Spinal cord (tissue), 9 donors: ENCODE measurements at regions not wholly inside any gene's neighbourhood (a gene's known extent, or its start where the extent isn't known, plus 50 kb on each side); places are given as distances from the start of the nearest gene placed in this dataset.
A peak's percentile ranks its signal among the peaks of the same experiment; 100 is the strongest.

Experiments used
- DNase-seq, 6 donors: peaks; one replicate each; pipeline versions ENCODE4 v3.0.0 to v3.0.0-alpha.2; 2013 to 2015; ENCODE audit warnings: low spot score in 6 of 6, low read depth in 4 of 6
- H3K27ac ChIP-seq: one replicate; pipeline ENCODE4 v1.5.1; 2013; ENCODE audit warnings: low read depth, low read length, control low read depth
- H3K27me3 ChIP-seq: one replicate; pipeline ENCODE4 v1.6.1; 2013; ENCODE audit warnings: low read length; ENCODE audit not compliant: control insufficient read depth, insufficient read depth
- H3K36me3 ChIP-seq: one replicate; pipeline ENCODE4 v1.6.1; 2013; ENCODE audit warnings: low read length; ENCODE audit not compliant: control insufficient read depth, insufficient read depth
- H3K4me1 ChIP-seq: one replicate; pipeline ENCODE4 v1.6.1; 2013; ENCODE audit warnings: low read length; ENCODE audit not compliant: control insufficient read depth, insufficient read depth
- H3K4me3 ChIP-seq: one replicate; pipeline ENCODE4 v1.5.1; 2013; ENCODE audit warnings: low read depth, low read length, control low read depth
- H3K9me3 ChIP-seq: one replicate; pipeline ENCODE4 v1.6.1; 2013; ENCODE audit warnings: low read length; ENCODE audit not compliant: control insufficient read depth, insufficient read depth
- WGBS: methylation state at CpG from one replicate; pipeline ENCODE4 v1.1.5; 2013; ENCODE audit warnings: missing lambda C conversion rate; ENCODE audit not compliant: insufficient coverage; 5-methylcytosine and 5-hydroxymethylcytosine counted together
- donor health status: healthy.

DNA sequence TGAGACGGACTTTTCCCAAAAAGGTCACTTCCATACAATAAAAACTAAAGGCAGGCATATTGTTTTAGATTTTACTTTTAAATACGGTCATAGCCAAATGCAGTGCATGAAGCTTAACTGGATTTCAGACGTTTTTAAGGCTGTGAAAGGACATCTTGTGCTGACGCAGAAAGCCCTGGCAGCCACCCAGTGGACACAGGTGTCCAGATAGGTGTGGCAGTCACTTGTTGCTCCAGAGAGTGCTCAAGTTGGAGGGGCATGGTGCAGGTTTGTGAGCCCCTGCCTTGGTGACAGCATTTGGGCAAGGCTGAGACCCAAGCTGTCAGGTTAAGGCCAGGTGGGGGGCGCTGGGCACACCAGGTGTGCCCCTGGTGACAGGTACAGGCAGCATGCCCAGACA, 135.8 kb upstream of the TBL1X start:
- Histone ChIP-seq H3K9me3 (no peaks in the 10 kb centered on the region), H3K27ac (no peak overlapping the region), H3K27me3 (no peaks in the 10 kb centered on the region), H3K4me3 (no peak overlapping the region), H3K36me3 (no peaks in the 10 kb centered on the region), H3K4me1 (no peaks in the 10 kb centered on the region)
- no peak for DNase-seq
- 77% methylated on average over 3 of the region's 5 CpGs for WGBS

DNA sequence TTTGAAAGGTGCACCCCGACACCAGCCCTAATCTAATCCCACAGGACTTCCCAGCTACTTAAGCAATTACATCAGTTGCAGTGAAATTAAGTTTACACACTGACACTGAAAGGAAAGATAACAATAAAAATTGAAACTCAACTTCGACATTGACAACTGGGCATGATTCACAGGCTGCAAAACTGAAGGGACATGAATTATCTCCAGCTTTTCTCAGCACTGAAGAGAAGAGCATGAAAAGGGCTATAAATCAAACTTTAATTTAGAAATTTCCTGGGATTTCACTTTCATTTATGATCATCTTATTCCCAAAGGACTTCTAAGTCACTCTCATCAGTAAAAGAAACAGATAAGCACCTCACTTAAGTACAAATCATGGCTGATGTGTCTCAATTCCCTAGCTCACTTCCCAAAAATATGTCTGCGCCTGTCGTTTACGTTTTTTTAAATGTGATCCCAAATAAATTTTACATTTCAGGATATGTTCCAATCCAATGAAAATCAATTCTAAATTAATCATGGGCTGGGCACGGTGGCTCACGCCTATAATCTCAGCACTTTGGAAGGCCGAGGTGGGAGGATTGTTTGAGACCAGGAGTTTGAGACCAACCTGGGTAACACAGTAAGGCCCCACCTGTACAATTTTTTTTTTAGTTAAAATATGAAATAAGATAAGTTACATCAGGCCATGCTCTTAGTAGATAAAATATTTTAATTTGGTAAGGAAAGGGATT, 134.4 kb upstream of the TBL1X start:
- H3K27ac ChIP-seq: no peak overlapping the region
- no peaks in the 10 kb centered on the region for H3K36me3 ChIP-seq
- H3K27me3 ChIP-seq: no peaks in the 10 kb centered on the region
- 95% methylated on average over 3 of the region's 8 CpGs for WGBS
- H3K9me3 ChIP-seq: no peaks in the 10 kb centered on the region
- no peak overlapping the region for H3K4me3 ChIP-seq
- no peaks in the 10 kb centered on the region for H3K4me1 ChIP-seq
- no peak for DNase-seq

DNA sequence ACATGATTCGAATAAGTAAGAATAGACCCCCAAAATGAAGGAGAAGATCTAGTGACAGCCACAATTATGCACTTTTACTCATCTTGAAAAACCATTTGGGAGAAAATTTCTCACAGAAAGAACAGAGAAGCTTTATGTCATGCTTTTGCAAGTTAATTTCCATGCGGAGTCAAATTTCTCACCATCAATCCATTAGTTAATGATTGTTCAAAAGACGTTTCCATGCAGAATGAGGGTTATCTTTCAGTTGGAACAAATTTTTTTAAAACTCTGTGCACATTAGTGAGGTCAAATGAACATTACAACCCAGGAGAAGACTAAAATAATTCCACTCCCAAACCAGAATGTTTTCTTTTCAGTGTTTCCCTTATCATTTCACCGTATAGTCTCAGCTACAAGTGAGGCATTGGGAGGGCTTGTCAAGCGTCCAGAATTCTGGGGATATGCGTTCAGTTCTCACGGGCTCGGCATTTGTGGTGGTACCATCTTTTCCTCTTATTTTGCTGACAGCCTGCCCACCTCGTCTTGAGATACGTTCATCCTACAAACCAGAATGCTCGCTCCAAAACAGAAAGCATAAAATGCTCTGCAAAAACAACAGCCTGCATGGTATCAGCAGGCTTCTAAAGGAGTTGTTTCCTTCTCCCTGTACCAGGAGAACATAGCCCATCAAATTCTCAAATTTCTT, 130.8 kb upstream of the TBL1X start:
- Histone ChIP-seq H3K4me1 (peaks cover 5% of the 10 kb centered on the region), H3K9me3 (no peaks in the 10 kb centered on the region), H3K4me3 (no peak overlapping the region), H3K27ac (no peak overlapping the region), H3K27me3 (peaks cover 2% of the 10 kb centered on the region), H3K36me3 (no peaks in the 10 kb centered on the region)
- peak in 1 of 6 donors; percentile 63 for DNase-seq
- 57% methylated on average over 7 of the region's 11 CpGs for whole genome bisulfite sequencing

DNA sequence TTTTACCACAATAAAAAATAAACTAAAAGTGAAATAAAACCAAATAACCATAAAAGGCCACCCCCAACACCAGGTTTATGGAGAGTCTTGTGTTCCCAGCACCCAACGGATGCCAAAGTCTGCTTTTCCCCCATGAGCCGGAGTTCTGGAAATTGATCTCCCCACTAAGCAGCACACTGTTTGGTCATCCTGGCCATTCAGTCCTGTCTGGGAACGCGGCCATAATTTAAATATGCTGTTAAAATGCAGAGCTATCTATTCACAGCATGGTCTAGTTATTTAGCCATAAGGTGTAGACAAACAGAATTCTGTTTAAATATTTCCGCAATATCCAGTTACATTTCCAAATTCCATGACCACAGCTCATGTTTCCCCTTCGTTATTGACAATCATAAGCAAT, 129.6 kb upstream of the TBL1X start:
- Histone ChIP-seq H3K27me3 (peaks cover 2% of the 10 kb centered on the region), H3K4me3 (no peak overlapping the region), H3K4me1 (peaks cover 5% of the 10 kb centered on the region), H3K36me3 (no peaks in the 10 kb centered on the region), H3K27ac (no peak overlapping the region), H3K9me3 (no peaks in the 10 kb centered on the region)
- DNase-seq: no peak
- whole genome bisulfite sequencing: 80% methylated on average over 1 of the region's 6 CpGs

DNA sequence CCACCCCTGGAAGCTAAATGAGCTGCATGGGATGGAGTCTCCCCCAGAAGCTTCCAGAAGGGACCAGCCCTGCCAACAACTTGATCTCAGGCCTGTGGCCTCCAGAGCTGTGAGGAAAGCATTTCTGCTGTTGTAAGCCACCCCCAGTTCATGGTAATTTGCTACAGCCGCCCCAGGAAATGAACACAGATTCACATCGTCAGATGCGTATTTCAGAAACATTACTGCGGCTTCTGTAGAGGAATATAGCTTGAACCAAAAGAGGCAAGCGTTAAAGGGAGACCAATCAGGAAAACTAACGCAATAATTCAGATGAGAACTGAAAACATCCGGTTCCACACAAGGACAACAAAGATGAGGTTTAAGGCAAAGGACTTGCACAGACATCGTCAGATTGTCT, 128.4 kb upstream of the TBL1X start:
- Histone ChIP-seq H3K27ac (no peak overlapping the region), H3K36me3 (no peaks in the 10 kb centered on the region), H3K4me3 (no peak overlapping the region), H3K4me1 (peaks cover 12% of the 10 kb centered on the region), H3K9me3 (no peaks in the 10 kb centered on the region), H3K27me3 (peaks cover 2% of the 10 kb centered on the region)
- WGBS: 80% methylated on average over 6 of the region's 8 CpGs
- no peak for DNase-seq

DNA sequence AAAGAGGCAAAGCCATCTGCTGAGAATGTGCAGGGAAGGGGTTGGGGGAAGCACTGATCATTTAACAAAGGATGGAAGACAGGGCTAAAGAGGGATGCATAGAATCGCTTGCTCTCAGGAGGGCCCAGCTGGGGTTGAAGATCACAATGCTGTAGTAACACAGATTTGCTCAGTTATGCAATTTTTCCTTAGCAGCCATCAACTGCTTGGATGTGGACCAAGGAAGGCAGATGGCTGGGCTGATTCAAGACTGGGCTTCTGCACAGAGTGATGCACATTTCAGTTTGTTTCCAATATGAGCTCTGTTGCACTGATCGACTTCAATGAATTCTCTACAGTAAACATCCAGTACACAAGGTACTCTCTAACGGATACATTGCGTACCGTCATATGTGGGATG, 127.8 kb upstream of the TBL1X start:
- Histone ChIP-seq H3K36me3 (no peaks in the 10 kb centered on the region), H3K27me3 (peaks cover 2% of the 10 kb centered on the region), H3K9me3 (no peaks in the 10 kb centered on the region), H3K4me1 (peaks cover 16% of the 10 kb centered on the region), H3K4me3 (no peak overlapping the region), H3K27ac (no peak overlapping the region)
- WGBS: 33% methylated on average over 1 of the region's 5 CpGs
- DNase-seq: peak in 2 of 6 donors; percentile 74 to 89

DNA sequence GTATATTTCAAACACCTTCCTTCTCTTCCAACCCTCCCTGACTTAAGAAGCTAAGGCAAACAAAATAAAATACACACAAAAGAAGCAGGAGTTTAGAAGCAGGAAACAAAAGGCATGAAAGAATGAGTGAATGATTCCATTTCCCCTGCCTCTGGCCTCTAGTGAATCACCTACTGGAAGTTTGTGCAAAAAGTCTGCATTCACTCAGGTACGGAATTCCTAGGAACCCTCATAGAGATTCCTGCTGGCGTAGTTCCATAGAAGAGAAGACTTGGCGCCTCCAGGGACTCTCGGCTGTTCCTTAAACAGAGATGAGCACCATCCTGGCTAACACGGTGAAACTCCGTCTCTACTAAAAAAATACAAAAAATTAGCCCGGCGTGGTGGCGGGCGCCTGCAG, 125.9 kb upstream of the TBL1X start:
- Histone ChIP-seq H3K27ac (no peak overlapping the region), H3K27me3 (peaks cover 9% of the 10 kb centered on the region), H3K36me3 (no peaks in the 10 kb centered on the region), H3K4me3 (no peak overlapping the region), H3K9me3 (no peaks in the 10 kb centered on the region), H3K4me1 (peaks cover 23% of the 10 kb centered on the region)
- 92% methylated on average over 2 of the region's 10 CpGs for WGBS
- no peak for DNase-seq

DNA sequence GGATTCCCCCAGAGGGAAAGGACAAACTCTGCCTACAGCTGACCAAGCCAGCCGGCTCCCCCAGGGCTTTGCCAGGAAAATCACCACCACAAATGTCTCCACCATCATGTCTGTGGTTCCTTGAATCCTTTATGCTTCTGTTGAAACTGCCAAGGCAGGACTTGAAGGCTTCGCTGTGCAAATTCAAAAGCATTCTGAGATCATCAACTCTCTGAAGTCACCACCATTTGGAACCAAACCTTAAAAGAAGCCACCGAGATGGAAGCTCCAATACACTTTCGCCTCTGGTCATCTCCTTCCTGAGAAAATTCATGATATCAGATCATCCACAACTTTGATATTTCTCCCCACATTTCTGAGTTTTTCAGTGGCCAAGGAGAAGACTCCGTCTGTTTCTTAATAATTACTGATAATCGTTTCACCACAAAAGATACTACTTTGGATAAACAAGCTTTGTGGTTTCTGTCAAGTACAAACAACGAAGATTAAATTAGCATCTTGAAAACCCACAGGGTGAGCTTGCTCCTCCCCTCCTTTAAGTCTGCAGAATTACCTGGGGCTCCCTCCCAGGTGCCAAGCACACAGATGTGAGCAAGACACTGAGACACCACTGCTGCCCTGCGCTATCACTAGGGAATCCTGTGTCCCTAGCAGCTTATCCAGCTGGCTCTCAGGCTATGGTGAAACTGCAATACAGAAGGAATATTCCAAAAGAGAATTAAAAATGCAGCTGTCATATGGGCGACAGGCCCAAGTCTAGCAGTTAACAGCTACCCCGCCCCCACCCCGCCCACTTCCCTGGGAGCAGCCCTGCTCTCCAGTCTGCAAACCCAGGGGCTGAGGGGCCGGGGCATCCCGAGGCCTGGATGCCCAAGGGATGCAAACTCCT, 125.0 kb upstream of the TBL1X start:
- 68% methylated on average over 11 of the region's 13 CpGs for WGBS
- peak in 1 of 6 donors; percentile 65 for DNase-seq
- Histone ChIP-seq H3K27me3 (peaks cover 10% of the 10 kb centered on the region), H3K9me3 (no peaks in the 10 kb centered on the region), H3K27ac (peak overlapping the region; percentile 67), H3K4me1 (peaks cover 23% of the 10 kb centered on the region), H3K4me3 (no peak overlapping the region), H3K36me3 (no peaks in the 10 kb centered on the region)

DNA sequence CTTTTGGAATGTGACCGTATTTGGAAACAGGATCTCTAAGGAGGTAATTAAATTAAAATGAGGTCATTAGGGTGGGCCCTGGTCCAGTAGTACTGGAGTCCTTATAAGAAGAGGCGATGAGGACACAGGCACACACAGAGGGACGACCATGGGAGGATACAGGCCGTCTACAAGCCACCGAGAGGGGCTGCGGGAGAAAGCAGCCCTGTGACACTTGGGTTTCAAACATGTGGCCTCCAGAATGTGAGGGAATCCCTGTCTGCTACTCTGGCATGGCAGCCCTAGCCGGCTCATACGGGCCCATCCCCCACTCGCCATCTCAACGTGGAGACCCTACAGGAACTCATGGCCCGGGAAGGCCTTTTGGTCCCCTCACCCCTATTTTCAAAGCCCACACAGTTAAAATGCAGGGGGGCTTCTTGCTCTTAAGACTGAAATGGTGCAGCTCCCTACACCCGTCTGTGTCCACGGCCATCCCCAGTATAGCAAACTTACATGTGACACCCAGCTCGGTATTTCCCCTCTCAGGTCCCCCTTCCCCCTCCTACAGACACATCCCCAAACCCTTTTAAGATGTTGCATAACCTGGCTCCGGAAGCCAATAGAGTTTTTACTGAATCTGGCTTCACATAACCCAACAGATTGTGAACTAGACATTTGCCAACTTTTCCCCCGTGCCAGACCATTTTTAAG, 124.1 kb upstream of the TBL1X start:
- H3K4me3 ChIP-seq: no peak overlapping the region
- H3K27ac ChIP-seq: peak overlapping the region; percentile 67
- peaks cover 10% of the 10 kb centered on the region for H3K27me3 ChIP-seq
- H3K36me3 ChIP-seq: no peaks in the 10 kb centered on the region
- H3K4me1 ChIP-seq: peaks cover 23% of the 10 kb centered on the region
- WGBS: 22% methylated on average over 15 of the region's 16 CpGs
- no peaks in the 10 kb centered on the region for H3K9me3 ChIP-seq
- peak in 1 of 6 donors; percentile 83 for DNase-seq
